ENCODE measurements at regions not wholly inside any gene's neighbourhood (a gene's known extent, or its start where the extent isn't known, plus 50 kb on each side); places are given as distances from the start of the nearest gene placed in this dataset.
"Not testable (repeated sequence)": the region's sequence is repeated elsewhere in the genome, so short reads cannot be mapped to it uniquely, and the experiment has no call there.

DNA sequence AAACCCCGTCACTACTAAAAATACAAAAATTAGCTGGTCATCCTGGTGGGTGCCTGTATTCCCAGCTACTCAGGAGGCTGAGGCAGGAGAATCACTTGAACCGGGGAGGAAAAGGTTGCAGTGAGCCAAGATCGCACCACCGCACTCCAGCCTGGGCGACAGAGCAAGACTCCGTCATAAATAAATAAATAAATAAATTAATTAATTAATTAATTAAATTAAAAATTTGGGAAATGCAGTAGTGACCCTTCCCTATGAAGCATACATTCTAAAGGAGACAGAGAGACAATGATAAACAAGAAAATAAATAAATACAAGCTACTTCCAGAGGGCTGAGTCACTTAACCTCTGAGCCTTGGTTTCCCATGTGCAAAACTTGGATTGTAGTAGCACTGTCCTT is 383.6 kb upstream of the MAF start:
- TF ChIP-seq, protein P1, sequence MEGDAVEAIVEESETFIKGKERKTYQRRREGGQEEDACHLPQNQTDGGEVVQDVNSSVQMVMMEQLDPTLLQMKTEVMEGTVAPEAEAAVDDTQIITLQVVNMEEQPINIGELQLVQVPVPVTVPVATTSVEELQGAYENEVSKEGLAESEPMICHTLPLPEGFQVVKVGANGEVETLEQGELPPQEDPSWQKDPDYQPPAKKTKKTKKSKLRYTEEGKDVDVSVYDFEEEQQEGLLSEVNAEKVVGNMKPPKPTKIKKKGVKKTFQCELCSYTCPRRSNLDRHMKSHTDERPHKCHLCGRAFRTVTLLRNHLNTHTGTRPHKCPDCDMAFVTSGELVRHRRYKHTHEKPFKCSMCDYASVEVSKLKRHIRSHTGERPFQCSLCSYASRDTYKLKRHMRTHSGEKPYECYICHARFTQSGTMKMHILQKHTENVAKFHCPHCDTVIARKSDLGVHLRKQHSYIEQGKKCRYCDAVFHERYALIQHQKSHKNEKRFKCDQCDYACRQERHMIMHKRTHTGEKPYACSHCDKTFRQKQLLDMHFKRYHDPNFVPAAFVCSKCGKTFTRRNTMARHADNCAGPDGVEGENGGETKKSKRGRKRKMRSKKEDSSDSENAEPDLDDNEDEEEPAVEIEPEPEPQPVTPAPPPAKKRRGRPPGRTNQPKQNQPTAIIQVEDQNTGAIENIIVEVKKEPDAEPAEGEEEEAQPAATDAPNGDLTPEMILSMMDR (IDR thresholded peaks at IDR 0.05): not testable (repeated sequence)
- TF ChIP-seq POLR2A (IDR thresholded peaks at IDR 0.05): not testable (repeated sequence)
